ENCODE measurements at regions not wholly inside any gene's neighbourhood (a gene's known extent, or its start where the extent isn't known, plus 50 kb on each side); places are given as distances from the start of the nearest gene placed in this dataset.
"Not testable (repeated sequence)": the region's sequence is repeated elsewhere in the genome, so short reads cannot be mapped to it uniquely, and the experiment has no call there.

- DNase-seq (ENCODE audit: low spot score) = no peak
Observed at GRCh38 chr1:185468626-185469025, 151.6 kb upstream of the IVNS1ABP start.

GRCh38 chr1:185467122-185467521 is 150.1 kb upstream of the IVNS1ABP start:
- no peak for DNase-seq (ENCODE audit: low spot score)

- no peak for DNase-seq (ENCODE audit: low spot score)
Observed at GRCh38 chr1:185464777-185465176, 147.7 kb upstream of the IVNS1ABP start.

- no peak for DNase-seq (ENCODE audit: low spot score)
Observed at GRCh38 chr1:185463433-185463832, 146.4 kb upstream of the IVNS1ABP start.

GRCh38 chr1:185463011-185463410 is 146.0 kb upstream of the IVNS1ABP start:
- no peak for DNase-seq (ENCODE audit: low spot score)

GRCh38 chr1:185460723-185461122 is 143.7 kb upstream of the IVNS1ABP start:
- DNase-seq (ENCODE audit: low spot score) = not testable (repeated sequence)

- DNase-seq (ENCODE audit: low spot score) = no peak
Observed at GRCh38 chr1:185459141-185459540, 142.1 kb upstream of the IVNS1ABP start.

- DNase-seq (ENCODE audit: low spot score) = no peak
Observed at GRCh38 chr1:185458670-185459069, 141.6 kb upstream of the IVNS1ABP start.

- no peak for DNase-seq (ENCODE audit: low spot score)
Observed at GRCh38 chr1:185453496-185454192, 136.6 kb upstream of the IVNS1ABP start.

GRCh38 chr1:185450917-185451316 is 133.9 kb upstream of the IVNS1ABP start:
- no peak for DNase-seq (ENCODE audit: low spot score)

- no peak for DNase-seq (ENCODE audit: low spot score)
Observed at GRCh38 chr1:185450060-185450788, 133.2 kb upstream of the IVNS1ABP start.

- DNase-seq (ENCODE audit: low spot score) = no peak
Observed at GRCh38 chr1:185449378-185450059, 132.5 kb upstream of the IVNS1ABP start.

- no peak for DNase-seq (ENCODE audit: low spot score)
Observed at GRCh38 chr1:185448591-185449186, 131.6 kb upstream of the IVNS1ABP start.

- DNase-seq (ENCODE audit: low spot score) = no peak
Observed at GRCh38 chr1:185446131-185446530, 129.1 kb upstream of the IVNS1ABP start.

GRCh38 chr1:185445594-185445993 is 128.6 kb upstream of the IVNS1ABP start:
- DNase-seq (ENCODE audit: low spot score) = no peak

- no peak for DNase-seq (ENCODE audit: low spot score)
Observed at GRCh38 chr1:185444676-185445075, 127.6 kb upstream of the IVNS1ABP start.

- no peak for DNase-seq (ENCODE audit: low spot score)
Observed at GRCh38 chr1:185442050-185442449, 125.0 kb upstream of the IVNS1ABP start.

- DNase-seq (ENCODE audit: low spot score) = no peak
Observed at GRCh38 chr1:185441605-185442004, 124.6 kb upstream of the IVNS1ABP start.

- no peak for DNase-seq (ENCODE audit: low spot score)
Observed at GRCh38 chr1:185440877-185441276, 123.8 kb upstream of the IVNS1ABP start.

- no peak for DNase-seq (ENCODE audit: low spot score)
Observed at GRCh38 chr1:185439727-185440415, 122.8 kb upstream of the IVNS1ABP start.

GRCh38 chr1:185438936-185439335 is 121.9 kb upstream of the IVNS1ABP start:
- no peak for DNase-seq (ENCODE audit: low spot score)
